ENCODE measurements at regions not wholly inside any gene's neighbourhood (a gene's known extent, or its start where the extent isn't known, plus 50 kb on each side); places are given as distances from the start of the nearest gene placed in this dataset.

- DNase-seq (no peak), ATAC-seq (no peak)
- Mint-ChIP-seq H3K27ac (no peak overlapping the region), H3K27me3 (no peaks in the 10 kb centered on the region), H3K4me1 (no peaks in the 10 kb centered on the region), H3K4me3 (no peak overlapping the region), H3K9me3 (peaks cover 21 to 51% of the 10 kb centered on the region in 2 donors)
Observed at GRCh38 chr20:7806831-7807230, 133.4 kb downstream of the HAO1 start.

GRCh38 chr20:7817286-7817685, 123.0 kb downstream of the HAO1 start:
- Mint-ChIP-seq H3K9me3 (peaks cover 0 to 7% of the 10 kb centered on the region in 2 donors), H3K4me1 (no peaks in the 10 kb centered on the region), H3K4me3 (no peak overlapping the region), H3K27ac (no peak overlapping the region), H3K27me3 (no peaks in the 10 kb centered on the region)
- DNase-seq (no peak), ATAC-seq (no peak)

GRCh38 chr20:7818477-7818876, 121.8 kb downstream of the HAO1 start:
- no peaks in the 10 kb centered on the region for H3K4me1 Mint-ChIP-seq
- no peak for DNase-seq
- no peak overlapping the region for H3K4me3 Mint-ChIP-seq

GRCh38 chr20:7820897-7821296, 119.4 kb downstream of the HAO1 start:
- DNase-seq (no peak), ATAC-seq (no peak)
- Mint-ChIP-seq H3K4me3 (no peak overlapping the region), H3K27me3 (no peaks in the 10 kb centered on the region), H3K9me3 (peaks cover 0 to 7% of the 10 kb centered on the region in 2 donors), H3K4me1 (no peaks in the 10 kb centered on the region), H3K27ac (no peak overlapping the region)

More at GRCh38 chr20:7818477-7818876, 121.8 kb downstream of the HAO1 start:
- no peak for ATAC-seq
- Mint-ChIP-seq H3K27ac (no peak overlapping the region), H3K9me3 (peaks cover 0 to 7% of the 10 kb centered on the region in 2 donors), H3K27me3 (no peaks in the 10 kb centered on the region)

GRCh38 chr20:7822772-7823171, 117.5 kb downstream of the HAO1 start:
- Mint-ChIP-seq H3K9me3 (peaks cover 0 to 7% of the 10 kb centered on the region in 2 donors), H3K27me3 (no peaks in the 10 kb centered on the region), H3K27ac (peak overlapping the region in 1 of 2 donors; percentile 16), H3K4me3 (no peak overlapping the region), H3K4me1 (no peaks in the 10 kb centered on the region)
- ATAC-seq: no peak
- DNase-seq: no peak

- ATAC-seq (no peak), DNase-seq (no peak)
- H3K4me1 Mint-ChIP-seq: no peaks in the 10 kb centered on the region
- no peaks in the 10 kb centered on the region for H3K27me3 Mint-ChIP-seq
- no peak overlapping the region for H3K4me3 Mint-ChIP-seq
- H3K27ac Mint-ChIP-seq: no peak overlapping the region
- peaks cover 0 to 7% of the 10 kb centered on the region in 2 donors for H3K9me3 Mint-ChIP-seq
Observed at GRCh38 chr20:7828437-7828836, 111.8 kb downstream of the HAO1 start.

GRCh38 chr20:7829031-7829430, 111.2 kb downstream of the HAO1 start:
- ATAC-seq: no peak
- Mint-ChIP-seq H3K4me3 (no peak overlapping the region), H3K27me3 (no peaks in the 10 kb centered on the region), H3K9me3 (peaks cover 0 to 10% of the 10 kb centered on the region in 2 donors), H3K4me1 (no peaks in the 10 kb centered on the region), H3K27ac (no peak overlapping the region)
- DNase-seq: no peak

GRCh38 chr20:7829776-7830175, 110.5 kb downstream of the HAO1 start:
- Mint-ChIP-seq H3K9me3 (peaks cover 0 to 10% of the 10 kb centered on the region in 2 donors), H3K4me1 (no peaks in the 10 kb centered on the region), H3K4me3 (no peak overlapping the region), H3K27ac (no peak overlapping the region), H3K27me3 (no peaks in the 10 kb centered on the region)
- no peak for ATAC-seq
- no peak for DNase-seq
